ENCODE measurements at regions not wholly inside any gene's neighbourhood (a gene's known extent, or its start where the extent isn't known, plus 50 kb on each side); places are given as distances from the start of the nearest gene placed in this dataset.

DNA sequence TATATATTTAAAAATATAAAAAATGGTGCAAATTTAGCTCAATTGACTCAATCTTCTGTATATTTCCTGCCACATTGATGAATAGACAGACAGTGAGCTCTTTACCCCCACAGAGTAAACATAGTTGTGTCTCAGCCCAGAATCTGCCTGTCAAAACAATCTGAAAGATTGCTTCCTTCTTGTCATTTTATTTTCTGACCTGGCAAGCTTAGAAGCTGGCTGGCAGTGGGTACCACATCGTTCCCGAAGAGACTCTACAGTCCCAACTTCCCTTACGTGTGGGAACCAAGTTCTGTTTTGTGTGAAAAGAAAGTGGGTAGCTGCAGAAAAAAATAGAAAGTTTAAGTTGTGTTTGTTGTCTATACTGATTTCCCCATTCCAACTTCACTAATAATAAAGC lies 629.3 kb upstream of the NEGR1 start:
- TF ChIP-seq, protein P1, sequence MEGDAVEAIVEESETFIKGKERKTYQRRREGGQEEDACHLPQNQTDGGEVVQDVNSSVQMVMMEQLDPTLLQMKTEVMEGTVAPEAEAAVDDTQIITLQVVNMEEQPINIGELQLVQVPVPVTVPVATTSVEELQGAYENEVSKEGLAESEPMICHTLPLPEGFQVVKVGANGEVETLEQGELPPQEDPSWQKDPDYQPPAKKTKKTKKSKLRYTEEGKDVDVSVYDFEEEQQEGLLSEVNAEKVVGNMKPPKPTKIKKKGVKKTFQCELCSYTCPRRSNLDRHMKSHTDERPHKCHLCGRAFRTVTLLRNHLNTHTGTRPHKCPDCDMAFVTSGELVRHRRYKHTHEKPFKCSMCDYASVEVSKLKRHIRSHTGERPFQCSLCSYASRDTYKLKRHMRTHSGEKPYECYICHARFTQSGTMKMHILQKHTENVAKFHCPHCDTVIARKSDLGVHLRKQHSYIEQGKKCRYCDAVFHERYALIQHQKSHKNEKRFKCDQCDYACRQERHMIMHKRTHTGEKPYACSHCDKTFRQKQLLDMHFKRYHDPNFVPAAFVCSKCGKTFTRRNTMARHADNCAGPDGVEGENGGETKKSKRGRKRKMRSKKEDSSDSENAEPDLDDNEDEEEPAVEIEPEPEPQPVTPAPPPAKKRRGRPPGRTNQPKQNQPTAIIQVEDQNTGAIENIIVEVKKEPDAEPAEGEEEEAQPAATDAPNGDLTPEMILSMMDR (IDR thresholded peaks at IDR 0.05), result no peak
- TF ChIP-seq ZFX (IDR thresholded peaks at IDR 0.05; ENCODE audit: borderline replicate concordance), result no peak

Measured in 22Rv1 (cell line).